Limb (tissue), 2 donors: ENCODE measurements at regions not wholly inside any gene's neighbourhood (a gene's known extent, or its start where the extent isn't known, plus 50 kb on each side); places are given as distances from the start of the nearest gene placed in this dataset.
"Not testable (repeated sequence)": the region's sequence is repeated elsewhere in the genome, so short reads cannot be mapped to it uniquely, and the experiment has no call there.

Source experiments
- DNase-seq, 2 donors: peaks; one replicate each; pipeline ENCODE4 v3.0.0-alpha.2; 2016; ENCODE audit errors: extremely low spot score in 2 of 2

GRCh38 chr11:42823546-42823945, 488.2 kb upstream of the API5 start:
- DNase-seq, result no peak

DNA sequence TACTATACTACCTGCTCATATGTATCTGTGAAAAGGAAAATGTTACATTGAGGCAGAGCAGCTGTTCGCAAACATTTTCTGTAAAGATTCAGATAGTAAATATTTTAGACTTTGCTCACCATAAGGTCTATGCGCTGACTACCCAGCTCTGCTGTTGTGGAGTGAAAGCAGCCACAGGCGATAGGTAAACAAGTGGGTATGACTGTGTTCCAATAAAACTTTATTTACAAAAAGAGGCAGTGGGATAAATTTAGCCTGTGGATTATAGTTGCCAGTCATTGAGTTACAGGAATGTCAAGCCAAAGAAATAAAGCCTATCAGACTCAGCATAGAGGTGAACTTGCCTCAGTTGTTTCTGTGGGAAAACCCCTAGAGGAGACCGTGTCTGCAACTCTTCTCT, 487.7 kb upstream of the API5 start:
- DNase-seq, result no peak

DNA sequence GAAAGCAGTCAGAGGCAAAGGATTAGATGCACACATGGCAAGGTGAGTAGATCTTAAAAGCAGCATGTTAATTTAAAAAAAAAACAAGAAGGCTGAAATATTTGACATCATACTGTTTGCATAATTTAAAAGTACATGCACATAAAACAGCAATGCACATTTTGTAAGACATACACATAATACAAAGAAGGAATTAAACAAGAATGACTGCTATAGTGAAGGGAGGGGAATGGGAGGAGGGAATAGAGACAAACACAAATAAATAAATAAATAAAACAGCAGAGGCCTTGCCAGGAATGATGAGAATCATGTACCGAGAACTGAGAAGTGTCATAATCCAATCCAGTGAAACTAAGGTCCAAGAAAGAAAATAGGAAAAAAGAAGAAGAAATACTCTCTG, 486.2 kb upstream of the API5 start:
- DNase-seq, result no peak

GRCh38 chr11:42827845-42828244, 484.0 kb upstream of the API5 start:
- DNase-seq, result no peak

GRCh38 chr11:42837994-42838393, 473.8 kb upstream of the API5 start:
- no peak for DNase-seq

GRCh38 chr11:42840176-42840829, 471.5 kb upstream of the API5 start:
- no peak for DNase-seq

- no peak for DNase-seq
Measured at GRCh38 chr11:42840860-42841259, 470.9 kb upstream of the API5 start.

DNA sequence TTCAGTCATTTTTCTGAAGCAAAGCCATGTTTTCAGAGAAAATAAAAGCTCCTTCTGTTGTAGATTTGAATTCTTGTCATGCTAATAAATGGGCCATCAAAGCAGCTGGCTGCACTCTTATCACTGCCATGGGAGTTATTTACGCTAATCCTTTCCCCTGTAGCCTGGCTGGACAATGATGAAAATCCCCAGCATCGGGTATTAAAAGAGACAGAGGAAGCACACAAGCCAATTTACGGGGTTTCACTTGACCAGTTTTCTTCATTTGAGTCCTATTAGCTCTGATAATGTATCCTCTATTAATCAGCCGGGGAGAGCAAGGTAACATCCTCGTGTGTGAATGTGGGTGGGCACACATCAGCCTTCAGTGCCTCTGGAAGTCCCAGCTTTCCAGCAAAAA, 470.2 kb upstream of the API5 start:
- DNase-seq, result no peak

- no peak for DNase-seq
Measured at GRCh38 chr11:42849362-42849761, 462.4 kb upstream of the API5 start.

- DNase-seq, result no peak
Measured at GRCh38 chr11:42857344-42857743, 454.5 kb upstream of the API5 start.

- no peak for DNase-seq
Measured at GRCh38 chr11:42870480-42870879, 441.3 kb upstream of the API5 start.

DNA sequence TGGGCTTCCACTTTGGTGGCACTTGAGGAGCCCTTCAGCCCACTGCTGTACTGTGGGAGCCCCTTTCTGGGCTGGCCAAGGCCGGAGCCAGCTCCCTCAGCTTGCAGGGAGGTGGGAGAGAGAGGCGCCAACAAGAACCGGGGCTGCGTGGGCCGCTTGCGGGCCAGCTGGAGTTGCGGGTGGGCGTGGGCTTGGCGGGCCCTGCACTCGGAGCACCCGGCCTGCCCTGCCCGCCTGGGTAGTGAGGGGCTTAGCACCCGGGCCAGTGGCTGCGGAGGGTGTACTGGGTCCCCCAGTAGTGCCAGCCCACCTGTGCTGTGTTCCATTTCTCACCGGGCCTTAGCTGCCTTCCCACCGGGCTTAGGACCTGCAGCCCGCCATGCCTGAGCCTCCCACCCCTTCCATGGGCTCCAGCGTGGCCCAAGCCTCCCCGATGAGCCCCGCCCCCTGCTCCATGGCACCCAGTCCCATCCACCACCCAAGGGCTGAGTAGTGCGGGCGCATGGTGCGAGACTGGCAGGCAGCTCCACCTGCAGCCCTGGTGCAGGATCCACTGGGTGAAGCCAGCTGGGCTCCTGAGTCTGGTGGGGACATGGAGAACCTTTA, 437.9 kb upstream of the API5 start:
- DNase-seq, result not testable (repeated sequence)

GRCh38 chr11:42881335-42881734, 430.5 kb upstream of the API5 start:
- DNase-seq, result not testable (repeated sequence)

DNA sequence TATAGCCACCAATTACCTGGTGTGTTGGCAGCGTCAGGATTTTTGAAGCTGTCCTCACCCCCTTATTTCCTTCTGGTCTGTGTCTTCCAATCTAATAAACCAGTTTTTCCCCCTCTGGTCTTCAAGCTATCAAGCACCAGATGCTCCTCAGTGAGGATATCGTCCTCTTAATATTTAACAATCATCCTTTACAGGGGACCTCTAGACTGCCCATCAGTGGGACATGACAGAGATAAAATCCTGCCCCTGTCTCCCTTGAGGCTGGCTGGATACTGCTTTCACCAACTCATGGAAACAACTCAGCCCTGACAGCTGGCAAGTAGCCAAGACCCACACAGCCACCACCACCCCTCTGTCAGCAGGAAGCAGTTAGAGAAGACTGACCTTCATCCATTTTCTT, 421.0 kb upstream of the API5 start:
- no peak for DNase-seq

GRCh38 chr11:42901084-42901483, 410.7 kb upstream of the API5 start:
- DNase-seq, result no peak

DNA sequence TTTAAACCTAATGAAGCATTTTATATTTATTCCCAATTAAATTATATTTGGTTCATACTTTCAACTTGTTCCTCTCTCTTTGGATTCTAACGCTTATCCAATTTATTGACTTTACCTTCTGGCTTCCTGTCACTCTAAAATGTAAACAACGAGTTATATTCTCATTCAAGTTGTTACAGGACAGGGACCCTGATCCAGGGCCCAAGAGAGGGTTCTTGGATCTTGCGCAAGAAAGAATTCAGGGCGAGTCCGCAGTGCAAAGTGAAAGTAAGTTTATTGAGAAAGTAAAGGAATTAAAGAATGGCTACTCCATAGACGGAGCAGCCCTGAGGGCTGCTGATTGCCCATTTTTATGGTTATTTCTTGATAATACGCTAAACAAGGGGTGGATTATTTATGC, 405.6 kb upstream of the API5 start:
- DNase-seq, result no peak

DNA sequence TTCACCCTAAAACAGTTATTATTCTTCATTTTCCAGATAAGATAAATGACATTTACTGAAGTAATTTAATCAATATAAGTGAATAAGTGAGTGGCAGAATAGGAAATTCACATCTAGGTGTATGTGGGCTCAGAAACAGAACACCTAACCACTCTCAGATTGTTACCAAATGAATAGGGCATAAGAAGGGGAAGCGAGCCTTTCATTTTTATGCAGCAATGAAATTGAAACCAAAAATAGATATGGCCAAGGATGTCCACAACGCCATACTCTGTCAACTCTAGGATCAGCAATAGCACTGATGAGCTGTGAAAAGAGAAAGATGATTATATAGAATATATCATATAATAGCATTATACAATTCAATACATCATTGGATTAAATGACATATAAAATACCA, 398.1 kb upstream of the API5 start:
- DNase-seq, result no peak

- DNase-seq, result no peak
Measured at GRCh38 chr11:42923651-42924050, 388.1 kb upstream of the API5 start.

DNA sequence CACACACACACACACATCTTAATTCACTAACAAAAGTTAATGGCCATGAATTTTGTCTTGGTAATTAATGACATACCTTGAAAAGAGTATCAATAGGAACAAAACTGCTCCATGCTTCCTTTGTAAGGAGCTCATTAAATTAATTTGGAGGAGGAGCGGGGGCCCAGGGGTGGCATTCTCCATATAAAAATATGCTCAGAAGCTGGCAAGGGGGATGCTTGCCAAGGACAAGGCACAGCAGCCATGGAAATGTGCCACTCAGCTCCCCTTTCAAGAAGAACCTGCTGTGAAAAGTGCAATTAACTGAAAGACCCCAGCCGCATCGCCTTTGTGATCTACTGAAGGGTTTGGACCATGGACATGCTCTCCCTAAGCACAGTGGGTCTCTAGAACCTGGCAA, 385.9 kb upstream of the API5 start:
- DNase-seq, result no peak

DNA sequence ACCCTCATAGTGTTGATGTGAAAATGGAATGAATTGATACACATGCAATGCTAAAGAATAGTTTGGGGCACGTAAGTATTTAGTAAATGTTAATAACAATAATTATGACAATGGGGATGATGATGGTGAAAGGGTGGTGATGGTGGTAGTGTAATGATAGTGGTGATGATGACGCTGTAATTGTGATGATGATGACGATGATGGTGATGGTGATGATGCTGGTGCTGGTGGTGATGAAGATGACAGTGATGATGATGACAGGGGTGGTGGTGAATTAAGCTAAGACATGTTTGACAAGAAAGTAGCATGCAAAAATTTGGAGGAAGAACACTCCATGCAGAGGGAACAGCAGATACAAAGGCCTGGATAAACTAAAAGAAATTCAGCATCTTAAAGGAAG, 364.4 kb upstream of the API5 start:
- no peak for DNase-seq

GRCh38 chr11:42949738-42950376, 361.9 kb upstream of the API5 start:
- DNase-seq, result not testable (repeated sequence)

DNA sequence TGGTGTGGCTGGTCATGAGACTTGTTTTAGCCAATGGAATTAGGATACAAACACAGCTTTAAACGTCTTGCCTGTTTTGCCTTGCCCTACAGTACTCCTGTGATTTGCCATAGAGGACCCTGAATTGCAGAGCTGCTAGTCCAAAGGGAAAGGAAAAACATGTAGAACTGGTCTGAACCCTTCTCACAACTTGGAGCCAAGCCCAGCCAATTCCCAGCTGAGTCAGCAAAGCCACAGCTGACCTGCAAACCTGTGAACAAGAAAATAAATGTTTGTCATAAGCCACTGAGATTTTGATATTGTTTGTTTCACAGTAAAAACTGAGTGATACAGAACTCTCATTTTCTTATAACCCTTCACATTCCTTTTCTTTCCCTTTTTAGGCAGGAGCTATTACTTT, 360.5 kb upstream of the API5 start:
- DNase-seq, result no peak

DNA sequence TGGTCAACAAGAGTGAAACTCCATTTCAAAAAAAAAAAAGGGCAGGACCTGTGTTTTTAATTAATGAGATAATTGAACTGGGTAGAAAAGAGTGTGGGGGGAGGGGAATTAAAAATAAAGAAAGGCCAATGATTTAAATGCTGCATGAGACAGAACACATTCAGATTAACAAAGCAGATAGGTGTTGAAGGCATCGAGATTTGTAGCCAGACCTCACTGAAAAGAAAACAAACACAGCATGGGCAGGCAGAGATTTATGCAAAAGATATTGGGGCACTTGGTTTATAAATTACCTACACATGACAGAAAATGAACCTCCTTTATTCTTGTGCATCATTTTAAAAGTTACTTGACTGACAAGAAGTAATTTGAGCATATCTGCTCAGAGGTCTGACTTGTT, 354.0 kb upstream of the API5 start:
- no peak for DNase-seq
